ENCODE measurements at regions not wholly inside any gene's neighbourhood (a gene's known extent, or its start where the extent isn't known, plus 50 kb on each side); places are given as distances from the start of the nearest gene placed in this dataset.

- Histone ChIP-seq H3K23ac (ENCODE audit: insufficient read length, low read depth, low read length) (no peak overlapping the region), H3K4me1 (ENCODE audit: insufficient read depth, low read length) (no peaks in the 10 kb centered on the region), H4K8ac (replicated peaks; ENCODE audit: insufficient read length, low read depth, low read length) (no peak overlapping the region), H3K79me2 (ENCODE audit: insufficient read depth, low read length) (no peaks in the 10 kb centered on the region), H4K91ac (ENCODE audit: insufficient read length, low read depth, low read length) (no peak overlapping the region), H3K9me3 (ENCODE audit: control insufficient read depth, low read depth, low read length) (peaks cover 9% of the 10 kb centered on the region), H2AK5ac (ENCODE audit: insufficient read length, low read length) (no peak overlapping the region), H2BK5ac (ENCODE audit: insufficient read length, low read length) (no peak overlapping the region), H2BK15ac (ENCODE audit: low read depth, low read length) (no peak overlapping the region), H4K5ac (ENCODE audit: insufficient read length, low read depth, low read length) (no peak overlapping the region), H3K27me3 (ENCODE audit: insufficient read depth, low read length) (no peaks in the 10 kb centered on the region), H3K27ac (ENCODE audit: insufficient read length, low read depth, low read length) (no peak overlapping the region), H3K14ac (ENCODE audit: insufficient read depth, low read length) (no peak overlapping the region), H3K18ac (ENCODE audit: insufficient read length, low read depth, low read length) (no peak overlapping the region), H3K9ac (ENCODE audit: extremely low read depth, insufficient read length, low read length) (no peak overlapping the region), H2AFZ (ENCODE audit: low read length) (no peak overlapping the region), H4K20me1 (ENCODE audit: control insufficient read depth, insufficient read depth, insufficient read length) (no peaks in the 10 kb centered on the region), H2BK120ac (ENCODE audit: low read depth, low read length, poor library complexity, severe bottlenecking) (no peak overlapping the region), H3K79me1 (ENCODE audit: insufficient read depth, low read depth, low read length, poor library complexity, severe bottlenecking) (no peaks in the 10 kb centered on the region), H3K56ac (ENCODE audit: insufficient read length, low read depth, low read length) (no peak overlapping the region), H3K23me2 (ENCODE audit: insufficient read length, low read depth, low read length, poor library complexity, severe bottlenecking) (no peaks in the 10 kb centered on the region), H2BK20ac (ENCODE audit: low read depth, low read length, poor library complexity, severe bottlenecking) (no peak overlapping the region), H3K4ac (ENCODE audit: low read depth, low read length) (no peak overlapping the region), H3T11ph (ENCODE audit: low read length) (no peak overlapping the region), H2BK12ac (ENCODE audit: insufficient read length, low read depth, low read length) (no peak overlapping the region), H3K4me2 (ENCODE audit: insufficient read depth, insufficient read length, low read length) (no peak overlapping the region)
- peaks cover 5% of the 10 kb centered on the region; the same call in 1 of the 2 replicates for H3K27me3 Mint-ChIP-seq (ENCODE audit: low read depth)
- DNase-seq = no peak
- no CpG with 5 or more reads among the region's 1 CpG for WGBS (ENCODE audit: extremely low coverage, insufficient read length, low lambda C conversion rate)
- no peak overlapping the region for H3K4me3 Mint-ChIP-seq
- peaks cover 28 to 34% of the 10 kb centered on the region in 2 experiments for H3K9me3 Mint-ChIP-seq
- no peaks in the 10 kb centered on the region for H3K4me1 Mint-ChIP-seq
- TF ChIP-seq CTCF (conservative IDR thresholded peaks at IDR 0.05) = no peak
- H3K27ac Mint-ChIP-seq = no peak overlapping the region
- peaks cover 19 to 28% (median 26%) of the 10 kb centered on the region in 3 experiments for H3K36me3 Mint-ChIP-seq (ENCODE audit: insufficient read depth in 1 of 3, low read depth in 3 of 3)
Measured at GRCh38 chr3:145058483-145058882, 1086.9 kb downstream of the DIPK2A start.

Data from H9 (cell line).